HG02763 (cell line): ENCODE measurements at regions not wholly inside any gene's neighbourhood (a gene's known extent, or its start where the extent isn't known, plus 50 kb on each side); places are given as distances from the start of the nearest gene placed in this dataset.

Experiments
- ATAC-seq: cut with Tn5 transposase; IDR thresholded peaks from one replicate; pipeline ENCODE4 v1.9.1; 2021; ENCODE audit warnings: mild to moderate bottlenecking, moderate library complexity; ENCODE audit not compliant: unreplicated experiment

- ATAC-seq: no peak
Measured at GRCh38 chr22:46053563-46054090, 76.7 kb upstream of the WNT7B start.

GRCh38 chr22:46054091-46055073 is 77.4 kb upstream of the WNT7B start:
- no peak for ATAC-seq

- ATAC-seq: no peak
Measured at GRCh38 chr22:46055181-46055875, 78.4 kb upstream of the WNT7B start.

GRCh38 chr22:46055911-46056545 is 79.1 kb upstream of the WNT7B start:
- no peak for ATAC-seq

GRCh38 chr22:46056546-46057245 is 79.7 kb upstream of the WNT7B start:
- ATAC-seq: no peak

GRCh38 chr22:46057246-46058090 is 80.5 kb upstream of the WNT7B start:
- no peak for ATAC-seq

- ATAC-seq: peak; percentile 61
Measured at GRCh38 chr22:46058091-46058420, 81.1 kb upstream of the WNT7B start.

GRCh38 chr22:46058591-46059519 is 81.9 kb upstream of the WNT7B start:
- ATAC-seq: no peak

- no peak for ATAC-seq
Measured at GRCh38 chr22:46060292-46061123, 83.5 kb upstream of the WNT7B start.

GRCh38 chr22:46061124-46061500 is 84.2 kb upstream of the WNT7B start:
- no peak for ATAC-seq

- no peak for ATAC-seq
Measured at GRCh38 chr22:46061501-46062231, 84.7 kb upstream of the WNT7B start.

- ATAC-seq: no peak
Measured at GRCh38 chr22:46062232-46062615, 85.3 kb upstream of the WNT7B start.

- no peak for ATAC-seq
Measured at GRCh38 chr22:46062971-46063631, 86.1 kb upstream of the WNT7B start.

- ATAC-seq: no peak
Measured at GRCh38 chr22:46063846-46064227, 86.5 kb upstream of the PPARA start.

- no peak for ATAC-seq
Measured at GRCh38 chr22:46064228-46064965, 85.9 kb upstream of the PPARA start.

- ATAC-seq: no peak
Measured at GRCh38 chr22:46064966-46065666, 85.2 kb upstream of the PPARA start.
